Kidney (tissue), 13 donors: ENCODE measurements at regions not wholly inside any gene's neighbourhood (a gene's known extent, or its start where the extent isn't known, plus 50 kb on each side); places are given as distances from the start of the nearest gene placed in this dataset.

Source experiments
- DNase-seq, 5 donors: peaks; one replicate each; pipeline ENCODE4 v3.0.0-alpha.2; 2013 to 2020
- FAIRE-seq: peaks from 2 replicates; lab custom pipeline; 2012; peaks lifted over from hg19 to GRCh38; lab: Jason Lieb, UNC
- H3K27ac ChIP-seq, 2 donors: one replicate each; pipeline ENCODE4 v1.7.0; 2013; ENCODE audit warnings: low read depth in 2 of 2, low read length in 2 of 2, inconsistent platforms in 1 of 2
- H3K27me3 ChIP-seq: one replicate; pipeline ENCODE4 v1.7.1; 2013; ENCODE audit warnings: low read length, inconsistent platforms; ENCODE audit not compliant: control insufficient read depth, insufficient read depth
- H3K36me3 ChIP-seq, 3 donors: one replicate each; pipeline versions ENCODE4 v1.7.0 to v1.7.1; 2013; ENCODE audit warnings: low read length in 3 of 3, control low read depth in 1 of 3, inconsistent platforms in 1 of 3; ENCODE audit not compliant: insufficient read depth in 3 of 3, control insufficient read depth in 2 of 3
- H3K4me1 ChIP-seq, 3 donors: one replicate each; pipeline versions ENCODE4 v1.7.0 to v1.7.1; 2013; ENCODE audit warnings: low read length in 3 of 3, inconsistent platforms in 1 of 3, low read depth in 1 of 3; ENCODE audit not compliant: control insufficient read depth in 2 of 3, insufficient read depth in 2 of 3
- H3K4me3 ChIP-seq, 3 donors: one replicate each; pipeline versions ENCODE4 v1.7.0 to v1.8.1; 2013; ENCODE audit warnings: low read length in 3 of 3, control low read depth in 1 of 3, inconsistent platforms in 1 of 3
- H3K9ac ChIP-seq, 3 donors: one replicate each; pipeline versions ENCODE4 v1.7.0 to v1.7.1; 2013; ENCODE audit warnings: low read length in 3 of 3, control low read depth in 1 of 3, inconsistent platforms in 1 of 3
- H3K9me3 ChIP-seq, 3 donors: one replicate each; pipeline versions ENCODE4 v1.7.0 to v1.7.1; 2013; ENCODE audit warnings: low read length in 3 of 3, control low read depth in 1 of 3, inconsistent platforms in 1 of 3; ENCODE audit not compliant: control insufficient read depth in 2 of 3, insufficient read depth in 1 of 3
- intact Hi-C: fragments of 100-400 bp; cut with DNase I; formaldehyde crosslinking; loops from one replicate; pipeline ENCODE4 v1.11.1; 2022
- TF ChIP-seq, protein P1 (sequence below): IDR thresholded peaks from 3 replicates; pipeline ENCODE4 v1.5.1; 2012; ENCODE audit warnings: mild to moderate bottlenecking, moderate library complexity, borderline replicate concordance; ENCODE audit not compliant: insufficient read depth; ENCODE audit errors: extremely low read depth
- donor health status: control.
- donor health status: control.
- donor health status: control.
- donor health status: control.
- donor health status: control.
- donor health status: DM: yes; HTN: yes; CAD: no.
- donor health status: Normal renal cell carcinoma (clear cell type).

DNA sequence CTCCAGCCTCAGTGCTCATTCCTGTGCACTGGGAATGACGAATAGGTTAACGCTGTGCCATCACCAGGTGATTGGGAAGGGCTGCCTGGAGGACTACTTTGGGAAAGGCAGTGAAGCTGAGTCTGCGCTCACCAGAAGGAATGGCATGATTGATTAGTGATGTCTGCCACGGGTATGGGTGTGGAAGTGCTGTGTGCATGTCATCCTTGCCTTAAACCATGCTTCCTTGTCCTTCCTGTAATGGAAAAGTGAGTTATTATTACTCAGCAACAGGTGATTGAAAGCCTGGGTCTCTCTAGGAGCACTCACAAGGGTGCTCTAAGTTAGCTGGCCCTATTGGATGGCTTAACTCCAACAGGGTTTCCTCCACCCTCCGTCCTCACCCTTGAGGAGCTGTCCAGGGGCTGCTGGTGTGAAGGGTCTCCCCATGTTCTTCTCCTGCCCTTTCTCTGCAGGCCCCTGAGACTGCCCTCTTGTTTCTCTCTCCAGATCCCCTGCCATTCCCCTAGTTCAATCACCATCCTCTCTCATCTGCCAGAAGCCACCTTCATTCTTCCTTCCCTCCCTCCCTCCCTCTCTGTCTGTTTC, 121.9 kb upstream of the NECTIN1 start:
- H3K4me1 ChIP-seq = peaks cover 0 to 2% (median 2%) of the 10 kb centered on the region in 3 donors
- DNase-seq (no peak), FAIRE-seq (no peak)
- H3K9me3 ChIP-seq = peaks cover 0 to 2% (median 0%) of the 10 kb centered on the region in 3 donors
- intact Hi-C loops = no loop called here
- H3K4me3 ChIP-seq = no peak overlapping the region
- TF ChIP-seq, protein P1, sequence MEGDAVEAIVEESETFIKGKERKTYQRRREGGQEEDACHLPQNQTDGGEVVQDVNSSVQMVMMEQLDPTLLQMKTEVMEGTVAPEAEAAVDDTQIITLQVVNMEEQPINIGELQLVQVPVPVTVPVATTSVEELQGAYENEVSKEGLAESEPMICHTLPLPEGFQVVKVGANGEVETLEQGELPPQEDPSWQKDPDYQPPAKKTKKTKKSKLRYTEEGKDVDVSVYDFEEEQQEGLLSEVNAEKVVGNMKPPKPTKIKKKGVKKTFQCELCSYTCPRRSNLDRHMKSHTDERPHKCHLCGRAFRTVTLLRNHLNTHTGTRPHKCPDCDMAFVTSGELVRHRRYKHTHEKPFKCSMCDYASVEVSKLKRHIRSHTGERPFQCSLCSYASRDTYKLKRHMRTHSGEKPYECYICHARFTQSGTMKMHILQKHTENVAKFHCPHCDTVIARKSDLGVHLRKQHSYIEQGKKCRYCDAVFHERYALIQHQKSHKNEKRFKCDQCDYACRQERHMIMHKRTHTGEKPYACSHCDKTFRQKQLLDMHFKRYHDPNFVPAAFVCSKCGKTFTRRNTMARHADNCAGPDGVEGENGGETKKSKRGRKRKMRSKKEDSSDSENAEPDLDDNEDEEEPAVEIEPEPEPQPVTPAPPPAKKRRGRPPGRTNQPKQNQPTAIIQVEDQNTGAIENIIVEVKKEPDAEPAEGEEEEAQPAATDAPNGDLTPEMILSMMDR = no peak
- no peak overlapping the region for H3K27ac ChIP-seq
- no peaks in the 10 kb centered on the region for H3K36me3 ChIP-seq
- no peak overlapping the region for H3K9ac ChIP-seq
- no peaks in the 10 kb centered on the region for H3K27me3 ChIP-seq

DNA sequence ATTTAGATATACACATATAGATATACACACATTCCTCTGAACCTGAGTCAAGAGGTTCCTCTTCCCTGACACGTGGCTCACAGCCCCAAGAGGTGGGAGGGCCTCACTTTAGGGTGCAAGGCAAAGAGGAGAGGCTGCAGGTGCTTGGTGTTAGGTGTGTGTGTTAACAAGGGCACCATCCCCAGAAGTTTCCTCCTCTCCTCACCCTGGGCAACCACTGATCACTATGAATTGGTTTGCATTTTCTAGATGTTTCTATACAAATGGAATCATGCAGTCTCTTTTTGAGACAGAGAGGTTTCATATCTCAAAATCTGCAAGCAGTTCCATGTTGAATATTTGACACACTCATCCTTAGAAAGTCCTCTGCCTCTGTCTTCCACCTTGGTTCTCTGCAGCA, 120.9 kb upstream of the NECTIN1 start:
- H3K36me3 ChIP-seq = no peaks in the 10 kb centered on the region
- H3K27me3 ChIP-seq = no peaks in the 10 kb centered on the region
- no peak overlapping the region for H3K4me3 ChIP-seq
- intact Hi-C loops = no loop called here
- H3K9ac ChIP-seq = no peak overlapping the region
- H3K9me3 ChIP-seq = peaks cover 0 to 2% (median 0%) of the 10 kb centered on the region in 3 donors
- TF ChIP-seq, protein P1 = no peak
- no peak overlapping the region for H3K27ac ChIP-seq
- DNase-seq = no peak
- peaks cover 0 to 4% (median 3%) of the 10 kb centered on the region in 3 donors for H3K4me1 ChIP-seq
- FAIRE-seq = no peak

DNA sequence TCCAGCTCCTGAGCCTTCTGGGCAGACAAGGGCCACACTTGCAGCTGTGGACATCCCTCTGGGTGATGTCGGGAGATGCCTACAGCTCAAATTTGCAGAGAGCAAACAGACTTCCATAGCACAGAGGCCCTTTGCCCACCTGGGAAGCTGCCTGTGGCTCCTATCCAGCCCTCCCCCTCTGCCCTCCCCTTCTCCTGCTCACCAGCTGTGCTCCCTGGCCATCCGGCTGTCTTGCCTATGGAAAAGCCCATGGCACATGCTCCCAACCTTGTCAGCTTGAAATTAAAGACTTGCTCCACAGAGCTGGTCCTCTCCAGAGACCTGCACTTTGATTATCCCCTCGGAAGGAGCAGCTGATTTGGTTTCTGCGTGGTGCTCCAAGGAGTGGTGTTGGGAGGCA, 118.9 kb upstream of the NECTIN1 start:
- no peak overlapping the region for H3K9ac ChIP-seq
- peaks cover 0 to 5% (median 4%) of the 10 kb centered on the region in 3 donors for H3K4me1 ChIP-seq
- TF ChIP-seq, protein P1 = no peak
- no peak overlapping the region for H3K27ac ChIP-seq
- FAIRE-seq (no peak), DNase-seq (no peak)
- no peaks in the 10 kb centered on the region for H3K27me3 ChIP-seq
- H3K9me3 ChIP-seq = peaks cover 0 to 2% (median 0%) of the 10 kb centered on the region in 3 donors
- H3K36me3 ChIP-seq = no peaks in the 10 kb centered on the region
- H3K4me3 ChIP-seq = no peak overlapping the region
- intact Hi-C loops = no loop called here
